Keratinocyte (primary cell): ENCODE measurements at regions not wholly inside any gene's neighbourhood (a gene's known extent, or its start where the extent isn't known, plus 50 kb on each side); places are given as distances from the start of the nearest gene placed in this dataset.
A peak's percentile ranks its signal among the peaks of the same experiment; 100 is the strongest.

Experiments
- DNase-seq: peaks from one replicate; pipeline ENCODE4 v3.0.0-alpha.2; 2011; ENCODE audit warnings: low read depth, missing footprints, low spot score
- FAIRE-seq: peaks from 2 replicates; lab custom pipeline; 2011; peaks lifted over from hg19 to GRCh38; lab: Jason Lieb, UNC
- H2AFZ ChIP-seq: 2 replicates; pipeline ENCODE4 v1.6.0; 2012; ENCODE audit warnings: low read length, control low read depth, inconsistent platforms; ENCODE audit not compliant: control insufficient read depth
- H3K27ac ChIP-seq: 2 replicates; pipeline ENCODE4 v1.5.1; 2011; ENCODE audit warnings: low read length; ENCODE audit not compliant: control insufficient read depth, insufficient read depth
- H3K27me3 ChIP-seq: 3 replicates; pipeline ENCODE4 v1.6.0; 2011; ENCODE audit warnings: low read length; ENCODE audit not compliant: control insufficient read depth, insufficient read depth; ENCODE audit errors: extremely low read depth
- H3K36me3 ChIP-seq, 2 experiments: 2 replicates in 1 of 2; 3 replicates in 1 of 2; pipeline ENCODE4 v1.5.1; 2011; ENCODE audit warnings: low read length in 2 of 2, mild to moderate bottlenecking in 1 of 2; ENCODE audit not compliant: control insufficient read depth in 2 of 2, insufficient read depth in 2 of 2; ENCODE audit errors: extremely low read depth in 1 of 2
- H3K4me1 ChIP-seq: 3 replicates; pipeline ENCODE4 v1.5.1; 2011; ENCODE audit warnings: low read length; ENCODE audit not compliant: control insufficient read depth, insufficient read depth; ENCODE audit errors: extremely low read depth
- H3K4me2 ChIP-seq: 3 replicates; pipeline ENCODE4 v1.6.0; 2011; ENCODE audit warnings: low read depth, low read length; ENCODE audit not compliant: control insufficient read depth, insufficient read depth; ENCODE audit errors: extremely low read depth
- H3K4me3 ChIP-seq, 3 experiments: fragments of 200-600 bp in 1 of 3; sonication (generic) in 1 of 3; 2 replicates in 2 of 3; 3 replicates in 1 of 3; pipeline ENCODE4 v1.5.1; 2011 to 2016; ENCODE audit warnings: low read length in 3 of 3, mild to moderate bottlenecking in 3 of 3, control low read depth in 2 of 3, inconsistent platforms in 1 of 3, low read depth in 1 of 3, mixed read lengths in 1 of 3, mixed run types in 1 of 3, moderate library complexity in 1 of 3; ENCODE audit not compliant: control insufficient read depth in 2 of 3, insufficient read depth in 2 of 3; ENCODE audit errors: extremely low read depth in 1 of 3
- H3K79me2 ChIP-seq: 2 replicates; pipeline ENCODE4 v1.6.0; 2012; ENCODE audit warnings: low read length; ENCODE audit not compliant: control insufficient read depth, insufficient read depth
- H3K9ac ChIP-seq: 3 replicates; pipeline ENCODE4 v1.6.0; 2011; ENCODE audit warnings: low read length; ENCODE audit not compliant: control insufficient read depth, insufficient read depth; ENCODE audit errors: extremely low read depth
- H3K9me1 ChIP-seq: 3 replicates; pipeline ENCODE4 v1.6.0; 2011; ENCODE audit warnings: low read length; ENCODE audit not compliant: control insufficient read depth, insufficient read depth; ENCODE audit errors: extremely low read depth
- H3K9me3 ChIP-seq: 2 replicates; pipeline ENCODE4 v1.5.1; 2012; ENCODE audit warnings: low read depth, low read length; ENCODE audit not compliant: control insufficient read depth
- H4K20me1 ChIP-seq: 3 replicates; pipeline ENCODE4 v1.6.0; 2011; ENCODE audit warnings: low read length; ENCODE audit not compliant: control insufficient read depth, insufficient read depth; ENCODE audit errors: extremely low read depth
- CTCF ChIP-seq, 3 experiments: IDR thresholded peaks in 1 of 3; conservative IDR thresholded peaks in 1 of 3; optimal IDR thresholded peaks in 1 of 3; 2 replicates in 2 of 3; 3 replicates in 1 of 3; pipeline versions ENCODE3 to v1.5.1; 2011; ENCODE audit warnings: low read length in 3 of 3, mild to moderate bottlenecking in 3 of 3, moderate library complexity in 2 of 3, control low read depth in 1 of 3, inconsistent platforms in 1 of 3; ENCODE audit not compliant: insufficient read depth in 2 of 3; ENCODE audit errors: extremely low read depth in 1 of 3
- EZH2 ChIP-seq: IDR thresholded peaks from one replicate; pipeline ENCODE4 v1.6.1; 2012; ENCODE audit warnings: inconsistent platforms, mild to moderate bottlenecking, low read length, moderate library complexity
- dilution Hi-C: fragments of 300-500 bp; cut with MboI; formaldehyde crosslinking; loops from one replicate; pipeline ENCODE4 v1.7.0; 2020; ENCODE audit warnings: low sequenced_read_pairs; ENCODE audit not compliant: extremely low pct_ligation_motif_present

GRCh38 chr13:44049081-44049945 lies 169.6 kb downstream of the LACC1 start:
- Histone ChIP-seq H3K9me1 (no peaks in the 10 kb centered on the region), H3K4me1 (no peaks in the 10 kb centered on the region), H3K9ac (no peak overlapping the region), H3K4me2 (no peak overlapping the region), H3K27me3 (no peaks in the 10 kb centered on the region), H2AFZ (no peak overlapping the region), H3K27ac (no peak overlapping the region), H3K4me3 (no peak overlapping the region), H3K79me2 (no peaks in the 10 kb centered on the region), H3K9me3 (no peaks in the 10 kb centered on the region), H4K20me1 (no peaks in the 10 kb centered on the region), H3K36me3 (no peaks in the 10 kb centered on the region)
- TF ChIP-seq EZH2 (no peak), CTCF (optimal IDR thresholded peaks at IDR 0.05 in 1 of 3, IDR thresholded peaks at IDR 0.05 in 1 of 3, conservative IDR thresholded peaks at IDR 0.05 in 1 of 3; ENCODE audit: extremely low read depth in 1 of 3, insufficient read depth in 2 of 3, low read length in 3 of 3) (no peak)
- DNase-seq = no peak
- no peak for FAIRE-seq
- dilution Hi-C loops = loop anchor here (25.0 kb wide), 1 partner anchor 388 kb away; no protein-coding TSS in a partner anchor

- no peak for FAIRE-seq
- H3K27me3 ChIP-seq = no peaks in the 10 kb centered on the region
- no peak overlapping the region for H3K9ac ChIP-seq
- H3K36me3 ChIP-seq = no peaks in the 10 kb centered on the region
- H3K4me2 ChIP-seq = no peak overlapping the region
- no peak overlapping the region for H3K27ac ChIP-seq
- H3K4me3 ChIP-seq = no peak overlapping the region
- H3K79me2 ChIP-seq = no peaks in the 10 kb centered on the region
- no peaks in the 10 kb centered on the region for H3K9me3 ChIP-seq
- DNase-seq = no peak
- no peaks in the 10 kb centered on the region for H3K9me1 ChIP-seq
- TF ChIP-seq EZH2 (no peak), CTCF (optimal IDR thresholded peaks at IDR 0.05 in 1 of 3, IDR thresholded peaks at IDR 0.05 in 1 of 3, conservative IDR thresholded peaks at IDR 0.05 in 1 of 3; ENCODE audit: extremely low read depth in 1 of 3, insufficient read depth in 2 of 3, low read length in 3 of 3) (peak in 2 of 3 experiments; percentile 38 to 51)
- no peaks in the 10 kb centered on the region for H4K20me1 ChIP-seq
- dilution Hi-C loops = no loop called here
- peaks cover 3% of the 10 kb centered on the region for H3K4me1 ChIP-seq
- H2AFZ ChIP-seq = no peak overlapping the region
Measured at GRCh38 chr13:44050450-44051063, 170.9 kb downstream of the LACC1 start.
